ENCODE measurements at regions not wholly inside any gene's neighbourhood (a gene's known extent, or its start where the extent isn't known, plus 50 kb on each side); places are given as distances from the start of the nearest gene placed in this dataset.

DNA sequence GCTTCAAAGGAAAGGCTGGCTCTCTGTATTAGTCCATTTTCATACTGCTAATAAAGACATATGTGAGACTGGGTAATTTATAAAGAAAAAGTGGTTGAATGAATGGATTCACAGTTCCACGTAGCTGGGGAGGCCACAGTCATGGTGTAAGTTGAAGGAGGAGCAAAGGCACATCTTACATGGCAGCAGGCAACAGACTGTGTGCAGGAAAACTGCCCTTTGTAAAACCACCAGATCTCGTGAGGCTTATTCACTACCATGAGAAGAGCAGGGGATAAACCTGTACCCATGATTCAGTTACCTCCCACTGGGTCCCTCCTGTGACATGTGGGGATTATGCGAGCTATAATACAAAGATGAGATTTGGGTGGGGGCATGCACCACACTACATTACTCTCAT lies 1486.6 kb downstream of the PCDH7 start:
- TF ChIP-seq, protein P1, sequence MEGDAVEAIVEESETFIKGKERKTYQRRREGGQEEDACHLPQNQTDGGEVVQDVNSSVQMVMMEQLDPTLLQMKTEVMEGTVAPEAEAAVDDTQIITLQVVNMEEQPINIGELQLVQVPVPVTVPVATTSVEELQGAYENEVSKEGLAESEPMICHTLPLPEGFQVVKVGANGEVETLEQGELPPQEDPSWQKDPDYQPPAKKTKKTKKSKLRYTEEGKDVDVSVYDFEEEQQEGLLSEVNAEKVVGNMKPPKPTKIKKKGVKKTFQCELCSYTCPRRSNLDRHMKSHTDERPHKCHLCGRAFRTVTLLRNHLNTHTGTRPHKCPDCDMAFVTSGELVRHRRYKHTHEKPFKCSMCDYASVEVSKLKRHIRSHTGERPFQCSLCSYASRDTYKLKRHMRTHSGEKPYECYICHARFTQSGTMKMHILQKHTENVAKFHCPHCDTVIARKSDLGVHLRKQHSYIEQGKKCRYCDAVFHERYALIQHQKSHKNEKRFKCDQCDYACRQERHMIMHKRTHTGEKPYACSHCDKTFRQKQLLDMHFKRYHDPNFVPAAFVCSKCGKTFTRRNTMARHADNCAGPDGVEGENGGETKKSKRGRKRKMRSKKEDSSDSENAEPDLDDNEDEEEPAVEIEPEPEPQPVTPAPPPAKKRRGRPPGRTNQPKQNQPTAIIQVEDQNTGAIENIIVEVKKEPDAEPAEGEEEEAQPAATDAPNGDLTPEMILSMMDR (IDR thresholded peaks at IDR 0.05; ENCODE audit: low read depth, low read length) = no peak
- no peak for DNase-seq (ENCODE audit: extremely low read depth, low read depth)

DNA sequence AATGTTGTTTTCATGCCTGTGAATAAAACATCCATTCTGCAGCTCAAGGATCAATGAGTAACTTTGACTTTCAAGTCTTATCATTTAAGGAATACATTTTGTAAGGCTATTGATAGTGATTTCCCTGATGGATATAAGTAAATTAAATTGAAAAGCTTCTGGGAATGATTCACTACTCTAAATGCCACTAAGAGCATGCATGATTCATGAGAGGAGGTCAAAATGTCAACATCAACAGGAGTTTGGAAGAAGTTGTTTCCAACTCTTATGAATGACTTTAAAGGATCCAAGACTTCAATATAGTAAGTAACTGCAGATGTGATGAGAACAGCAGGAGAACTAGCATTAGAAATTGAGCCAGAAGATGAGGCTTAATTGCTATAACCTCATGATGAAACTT lies 1487.3 kb downstream of the PCDH7 start:
- TF ChIP-seq, protein P1 (IDR thresholded peaks at IDR 0.05; ENCODE audit: low read depth, low read length) = no peak
- DNase-seq (ENCODE audit: extremely low read depth, low read depth) = no peak

DNA sequence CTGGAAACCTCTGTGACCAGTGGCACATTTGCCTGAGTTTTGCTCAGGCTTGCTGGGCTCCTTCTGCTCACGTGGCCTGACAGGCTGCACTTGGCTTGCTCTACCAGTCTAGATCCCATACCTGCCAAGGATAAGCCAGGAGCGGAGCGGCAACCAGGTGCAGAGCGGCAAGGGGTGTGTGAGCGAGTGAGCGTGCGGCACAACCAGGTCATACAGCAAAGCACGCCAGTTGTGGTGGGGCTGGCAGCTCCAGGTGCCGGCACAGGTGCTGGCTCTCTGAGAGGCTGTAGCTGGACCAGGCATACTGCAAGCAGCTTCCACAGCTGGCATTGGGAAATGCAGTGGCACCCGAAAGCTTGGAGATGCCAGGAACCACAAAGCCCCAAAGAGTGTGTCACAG lies 1495.1 kb downstream of the PCDH7 start:
- TF ChIP-seq, protein P1 (IDR thresholded peaks at IDR 0.05; ENCODE audit: low read depth, low read length) = no peak
- DNase-seq (ENCODE audit: extremely low read depth, low read depth) = no peak

DNA sequence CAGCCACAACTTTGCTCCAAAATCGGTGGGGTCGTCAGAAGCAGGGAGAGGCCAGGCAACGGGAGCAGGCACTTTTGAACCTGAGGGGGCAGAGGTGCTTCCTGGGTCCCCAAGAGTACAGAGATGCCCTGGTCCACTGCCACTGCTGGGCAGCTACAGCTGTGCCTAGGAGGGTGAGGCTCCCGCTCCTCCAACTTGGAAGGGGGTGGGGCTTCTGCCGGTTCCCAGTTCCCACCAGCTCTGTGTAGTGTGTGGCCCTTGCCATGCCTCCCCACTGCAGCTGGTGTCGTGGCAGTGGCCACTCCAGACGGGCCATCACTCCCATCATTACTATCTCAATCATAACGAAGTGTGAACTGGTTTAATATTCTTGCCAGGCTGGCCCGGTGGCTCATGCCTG lies 1496.3 kb downstream of the PCDH7 start:
- DNase-seq (ENCODE audit: extremely low read depth, low read depth) = no peak
- TF ChIP-seq, protein P1 (IDR thresholded peaks at IDR 0.05; ENCODE audit: low read depth, low read length) = no peak

DNA sequence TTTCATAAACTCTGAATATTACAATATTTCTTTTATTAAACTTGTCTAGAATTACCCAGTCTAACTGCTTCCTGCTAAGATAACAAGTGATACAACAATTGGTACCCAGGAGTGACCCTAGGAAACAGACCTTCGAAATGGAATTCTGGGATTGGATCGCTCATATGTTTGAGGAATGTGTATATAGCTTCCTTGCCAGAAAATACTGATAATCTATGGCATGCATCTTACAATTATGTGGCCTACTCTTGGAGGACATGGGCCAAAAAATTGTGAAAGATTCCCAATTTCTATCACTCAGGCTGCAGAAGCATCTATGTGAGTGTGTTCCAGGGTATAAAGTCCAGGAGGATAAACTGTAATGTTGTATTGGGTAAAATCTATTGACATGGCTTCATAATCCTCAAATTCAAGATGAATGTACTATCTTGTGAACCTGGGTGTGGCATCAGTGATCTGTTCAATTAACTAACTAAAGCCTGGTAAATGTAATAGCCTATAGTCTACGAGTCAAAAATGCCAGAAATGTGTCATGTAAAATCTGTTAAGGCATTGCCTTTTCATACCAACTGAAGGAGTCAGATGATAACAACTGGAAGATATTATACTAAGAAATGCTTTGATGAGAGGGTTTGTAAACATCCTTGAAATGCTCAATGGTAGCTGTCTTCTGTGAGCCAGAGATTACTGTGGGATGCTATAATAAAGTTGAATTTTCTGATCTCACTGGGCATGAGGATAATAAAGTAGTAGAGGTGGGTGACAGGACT lies 1499.3 kb downstream of the PCDH7 start:
- TF ChIP-seq, protein P1 (IDR thresholded peaks at IDR 0.05; ENCODE audit: low read depth, low read length) = no peak
- no peak for DNase-seq (ENCODE audit: extremely low read depth, low read depth)

DNA sequence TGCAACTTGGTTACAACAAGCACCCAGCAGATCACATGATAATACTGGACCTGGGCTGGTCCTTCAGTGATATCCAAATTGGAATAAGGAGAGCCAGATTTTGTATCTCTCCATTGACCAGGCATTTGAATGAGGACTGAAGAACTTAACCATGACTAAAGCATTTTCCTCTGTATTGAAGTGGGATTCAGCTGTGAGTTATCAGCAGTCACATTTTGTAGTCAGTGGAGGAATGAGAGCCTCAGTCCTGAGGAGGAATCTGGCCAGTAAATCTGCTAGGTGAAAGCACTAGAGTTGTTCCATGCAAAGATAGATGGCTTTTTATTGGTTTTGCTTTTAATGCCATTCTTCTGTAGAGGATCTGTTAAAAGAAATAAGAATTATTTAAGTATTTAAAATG lies 1506.0 kb downstream of the PCDH7 start:
- TF ChIP-seq, protein P1 (IDR thresholded peaks at IDR 0.05; ENCODE audit: low read depth, low read length) = no peak
- DNase-seq (ENCODE audit: extremely low read depth, low read depth) = no peak

DNA sequence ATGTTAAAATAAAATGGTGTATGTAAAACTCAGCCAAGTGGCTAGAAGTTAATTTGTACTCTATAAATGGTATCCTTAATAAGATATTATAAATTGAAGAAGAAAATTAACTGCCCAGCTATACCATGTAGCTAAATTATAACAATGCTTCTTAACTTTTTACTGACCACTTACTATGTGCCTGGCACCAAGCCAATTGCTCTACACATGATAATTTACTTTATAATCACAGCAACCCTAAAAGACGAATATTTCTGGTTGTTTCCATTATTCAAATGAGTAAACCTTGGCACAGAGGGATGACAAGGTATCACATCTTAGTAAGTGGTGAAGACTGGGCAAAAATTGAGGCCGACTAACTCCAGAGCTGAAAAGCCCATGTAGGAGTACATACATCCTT lies 1506.6 kb downstream of the PCDH7 start:
- DNase-seq (ENCODE audit: extremely low read depth, low read depth) = no peak
- TF ChIP-seq, protein P1 (IDR thresholded peaks at IDR 0.05; ENCODE audit: low read depth, low read length) = no peak
